ENCODE measurements at regions not wholly inside any gene's neighbourhood (a gene's known extent, or its start where the extent isn't known, plus 50 kb on each side); places are given as distances from the start of the nearest gene placed in this dataset.

DNA sequence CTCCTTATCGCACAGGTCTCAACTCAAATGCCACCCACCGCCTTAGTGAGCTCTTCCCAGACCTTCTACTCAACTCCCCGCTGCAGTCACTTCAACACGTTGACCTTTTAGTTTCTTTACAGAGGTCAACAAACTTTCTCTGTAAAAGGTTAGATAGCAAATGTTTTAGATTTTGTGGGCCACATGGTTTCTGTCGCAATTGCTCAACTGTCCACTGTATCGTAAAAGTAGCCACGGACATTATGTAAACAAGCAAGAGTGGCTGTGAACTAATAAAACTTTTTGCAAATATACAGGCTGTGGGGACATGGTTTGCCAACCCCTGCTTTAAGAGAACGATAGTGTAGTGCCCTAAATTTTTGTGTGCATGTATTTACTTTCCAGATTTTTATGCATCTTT, 247.6 kb upstream of the TSHZ2 start:
- no peaks in the 10 kb centered on the region for H3K36me3 ChIP-seq (replicated peaks in 1 of 2; ENCODE audit: control insufficient read depth in 1 of 2, insufficient read depth in 2 of 2, low read length in 2 of 2)
- H4K20me1 ChIP-seq (ENCODE audit: insufficient read depth, low read length), result no peaks in the 10 kb centered on the region
- TF ChIP-seq, protein P1, sequence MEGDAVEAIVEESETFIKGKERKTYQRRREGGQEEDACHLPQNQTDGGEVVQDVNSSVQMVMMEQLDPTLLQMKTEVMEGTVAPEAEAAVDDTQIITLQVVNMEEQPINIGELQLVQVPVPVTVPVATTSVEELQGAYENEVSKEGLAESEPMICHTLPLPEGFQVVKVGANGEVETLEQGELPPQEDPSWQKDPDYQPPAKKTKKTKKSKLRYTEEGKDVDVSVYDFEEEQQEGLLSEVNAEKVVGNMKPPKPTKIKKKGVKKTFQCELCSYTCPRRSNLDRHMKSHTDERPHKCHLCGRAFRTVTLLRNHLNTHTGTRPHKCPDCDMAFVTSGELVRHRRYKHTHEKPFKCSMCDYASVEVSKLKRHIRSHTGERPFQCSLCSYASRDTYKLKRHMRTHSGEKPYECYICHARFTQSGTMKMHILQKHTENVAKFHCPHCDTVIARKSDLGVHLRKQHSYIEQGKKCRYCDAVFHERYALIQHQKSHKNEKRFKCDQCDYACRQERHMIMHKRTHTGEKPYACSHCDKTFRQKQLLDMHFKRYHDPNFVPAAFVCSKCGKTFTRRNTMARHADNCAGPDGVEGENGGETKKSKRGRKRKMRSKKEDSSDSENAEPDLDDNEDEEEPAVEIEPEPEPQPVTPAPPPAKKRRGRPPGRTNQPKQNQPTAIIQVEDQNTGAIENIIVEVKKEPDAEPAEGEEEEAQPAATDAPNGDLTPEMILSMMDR (IDR thresholded peaks at IDR 0.05), result no peak
- H3K4me2 ChIP-seq (replicated peaks; ENCODE audit: extremely low read depth, low read length, poor library complexity, severe bottlenecking), result no peak overlapping the region
- no peaks in the 10 kb centered on the region for H3K27me3 ChIP-seq (ENCODE audit: control insufficient read depth in 2 of 2, insufficient read depth in 2 of 2, low read length in 2 of 2)
- no peak overlapping the region for H3K4me3 ChIP-seq (replicated peaks in 1 of 3; ENCODE audit: low read depth in 2 of 3, low read length in 3 of 3)
- H3K27ac Mint-ChIP-seq, result peak overlapping the region in 1 of 7 donors; percentile 50
- H3K9me3 ChIP-seq (replicated peaks in 1 of 2; ENCODE audit: control insufficient read depth in 1 of 2, insufficient read depth in 1 of 2, low read length in 2 of 2), result peaks cover 0 to 15% of the 10 kb centered on the region in 2 donors
- H3K27ac ChIP-seq (ENCODE audit: low read depth in 1 of 2, low read length in 2 of 2), result no peak overlapping the region
- DNase-seq, result no peak
- H3K4me1 Mint-ChIP-seq, result no peaks in the 10 kb centered on the region
- 76% methylated on average over 4 of the region's 8 CpGs for WGBS (ENCODE audit: insufficient coverage)
- no peak overlapping the region for H3K4me3 Mint-ChIP-seq
- H3K27me3 Mint-ChIP-seq (ENCODE audit: low read depth in 3 of 3), result peaks cover 1 to 5% (median 2%) of the 10 kb centered on the region in 3 donors
- intact Hi-C loops (cut with micrococcal nuclease), result no loop called here
- H3K4me1 ChIP-seq (ENCODE audit: control insufficient read depth in 1 of 2, insufficient read depth in 2 of 2, low read length in 2 of 2), result no peaks in the 10 kb centered on the region
- no peak overlapping the region for H2AFZ ChIP-seq (ENCODE audit: insufficient read depth, low read depth, low read length, poor library complexity, severe bottlenecking)
- peaks cover 0 to 18% (median 12%) of the 10 kb centered on the region in 7 donors for H3K9me3 Mint-ChIP-seq
- no peak overlapping the region for H3K9ac ChIP-seq (ENCODE audit: insufficient read depth, low read length, poor library complexity, severe bottlenecking)
- H3K79me2 ChIP-seq (ENCODE audit: insufficient read depth, low read length), result no peaks in the 10 kb centered on the region
- no peaks in the 10 kb centered on the region for H3K36me3 Mint-ChIP-seq

DNA sequence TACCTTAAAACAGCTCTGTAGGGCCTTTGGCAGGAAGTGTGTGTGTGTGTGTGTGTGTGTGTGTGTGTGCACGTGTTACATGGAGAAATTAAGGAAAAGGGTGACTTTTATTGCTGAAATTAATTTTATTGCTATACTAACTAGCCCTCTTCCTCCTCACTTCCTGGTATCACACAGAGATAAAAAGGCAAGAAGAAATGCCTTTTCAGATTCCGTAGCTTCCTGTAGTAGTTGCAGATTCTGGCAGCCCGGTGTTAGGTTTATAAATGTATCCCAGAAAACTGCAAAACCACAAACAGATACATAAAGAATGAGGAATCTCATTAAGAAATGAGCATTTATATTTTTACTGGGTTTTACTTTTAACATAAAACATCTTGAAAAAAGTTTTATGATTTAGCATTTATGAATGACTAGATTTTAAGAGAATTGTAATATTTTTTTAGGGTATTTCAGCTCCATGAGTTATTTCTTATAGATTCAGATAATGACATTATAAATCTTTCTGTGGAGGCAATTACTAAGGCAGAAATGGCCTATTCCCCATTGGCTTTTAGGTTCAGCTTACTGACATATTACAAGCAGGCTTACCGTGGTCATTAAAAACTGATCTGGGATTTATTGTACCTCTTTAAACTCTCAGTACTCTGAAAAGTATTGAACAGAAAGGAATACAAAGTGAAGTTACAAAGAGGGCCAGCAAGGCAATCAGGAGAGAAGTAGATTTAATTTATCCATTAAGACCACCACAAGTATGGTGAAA, 249.1 kb upstream of the TSHZ2 start:
- peaks cover 1 to 6% (median 2%) of the 10 kb centered on the region in 3 donors for H3K27me3 Mint-ChIP-seq (ENCODE audit: low read depth in 3 of 3)
- Histone ChIP-seq H4K20me1 (ENCODE audit: insufficient read depth, low read length) (no peaks in the 10 kb centered on the region), H3K9me3 (replicated peaks in 1 of 2; ENCODE audit: control insufficient read depth in 1 of 2, insufficient read depth in 1 of 2, low read length in 2 of 2) (peaks cover 0 to 9% of the 10 kb centered on the region in 2 donors), H3K4me3 (replicated peaks in 1 of 3; ENCODE audit: low read depth in 2 of 3, low read length in 3 of 3) (no peak overlapping the region), H3K4me1 (ENCODE audit: control insufficient read depth in 1 of 2, insufficient read depth in 2 of 2, low read length in 2 of 2) (no peaks in the 10 kb centered on the region), H3K27ac (ENCODE audit: low read depth in 1 of 2, low read length in 2 of 2) (no peak overlapping the region), H2AFZ (ENCODE audit: insufficient read depth, low read depth, low read length, poor library complexity, severe bottlenecking) (no peak overlapping the region), H3K27me3 (ENCODE audit: control insufficient read depth in 2 of 2, insufficient read depth in 2 of 2, low read length in 2 of 2) (no peaks in the 10 kb centered on the region), H3K36me3 (replicated peaks in 1 of 2; ENCODE audit: control insufficient read depth in 1 of 2, insufficient read depth in 2 of 2, low read length in 2 of 2) (no peaks in the 10 kb centered on the region), H3K4me2 (replicated peaks; ENCODE audit: extremely low read depth, low read length, poor library complexity, severe bottlenecking) (no peak overlapping the region), H3K79me2 (ENCODE audit: insufficient read depth, low read length) (no peaks in the 10 kb centered on the region), H3K9ac (ENCODE audit: insufficient read depth, low read length, poor library complexity, severe bottlenecking) (no peak overlapping the region)
- H3K36me3 Mint-ChIP-seq, result no peaks in the 10 kb centered on the region
- H3K4me3 Mint-ChIP-seq, result no peak overlapping the region
- WGBS (ENCODE audit: insufficient coverage), result no CpG with 5 or more reads among the region's 4 CpGs
- TF ChIP-seq, protein P1 (IDR thresholded peaks at IDR 0.05), result no peak
- DNase-seq, result no peak
- intact Hi-C loops (cut with micrococcal nuclease), result no loop called here
- no peak overlapping the region for H3K27ac Mint-ChIP-seq
- no peaks in the 10 kb centered on the region for H3K4me1 Mint-ChIP-seq
- H3K9me3 Mint-ChIP-seq, result peaks cover 0 to 12% (median 8%) of the 10 kb centered on the region in 7 donors

Data from CD14-positive monocyte (primary cell).